ENCODE measurements at regions not wholly inside any gene's neighbourhood (a gene's known extent, or its start where the extent isn't known, plus 50 kb on each side); places are given as distances from the start of the nearest gene placed in this dataset.

DNA sequence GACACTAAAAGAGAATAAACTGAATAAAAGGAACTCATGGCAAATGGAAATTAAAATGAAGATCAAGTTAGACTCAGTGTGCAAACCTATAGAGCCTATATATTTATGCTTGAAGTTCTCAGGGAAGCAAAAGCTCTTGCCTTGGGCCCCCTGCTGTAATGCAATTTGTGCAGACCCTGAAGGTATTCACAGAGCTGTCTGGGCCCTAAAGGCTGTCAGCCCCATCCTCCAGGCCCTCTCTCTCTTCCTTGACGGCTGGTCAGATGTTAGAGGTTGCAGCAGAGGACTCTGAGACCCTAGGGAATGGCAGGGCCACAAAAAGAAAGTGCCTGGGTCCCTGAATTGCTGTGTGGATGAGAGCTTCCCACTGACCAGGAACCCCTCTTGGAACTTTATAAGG is 283.9 kb upstream of the TUT7 start:
- TF ChIP-seq, protein P1, sequence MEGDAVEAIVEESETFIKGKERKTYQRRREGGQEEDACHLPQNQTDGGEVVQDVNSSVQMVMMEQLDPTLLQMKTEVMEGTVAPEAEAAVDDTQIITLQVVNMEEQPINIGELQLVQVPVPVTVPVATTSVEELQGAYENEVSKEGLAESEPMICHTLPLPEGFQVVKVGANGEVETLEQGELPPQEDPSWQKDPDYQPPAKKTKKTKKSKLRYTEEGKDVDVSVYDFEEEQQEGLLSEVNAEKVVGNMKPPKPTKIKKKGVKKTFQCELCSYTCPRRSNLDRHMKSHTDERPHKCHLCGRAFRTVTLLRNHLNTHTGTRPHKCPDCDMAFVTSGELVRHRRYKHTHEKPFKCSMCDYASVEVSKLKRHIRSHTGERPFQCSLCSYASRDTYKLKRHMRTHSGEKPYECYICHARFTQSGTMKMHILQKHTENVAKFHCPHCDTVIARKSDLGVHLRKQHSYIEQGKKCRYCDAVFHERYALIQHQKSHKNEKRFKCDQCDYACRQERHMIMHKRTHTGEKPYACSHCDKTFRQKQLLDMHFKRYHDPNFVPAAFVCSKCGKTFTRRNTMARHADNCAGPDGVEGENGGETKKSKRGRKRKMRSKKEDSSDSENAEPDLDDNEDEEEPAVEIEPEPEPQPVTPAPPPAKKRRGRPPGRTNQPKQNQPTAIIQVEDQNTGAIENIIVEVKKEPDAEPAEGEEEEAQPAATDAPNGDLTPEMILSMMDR (conservative IDR thresholded peaks at IDR 0.05; ENCODE audit: low read depth, low read length), result no peak
- no peak for TF ChIP-seq EZH2 (IDR thresholded peaks at IDR 0.05; ENCODE audit: low read length, unreplicated experiment)

All from PC-3 (cell line).